Heart left ventricle (tissue), 16 donors: ENCODE measurements at regions not wholly inside any gene's neighbourhood (a gene's known extent, or its start where the extent isn't known, plus 50 kb on each side); places are given as distances from the start of the nearest gene placed in this dataset.
A peak's percentile ranks its signal among the peaks of the same experiment; 100 is the strongest.

Source experiments
- ATAC-seq, 4 donors: fragments of 200-7000 bp; cut with Tn5 transposase; one replicate each; pipeline ENCODE4 v1.9.1; 2020 to 2022; ENCODE audit warnings: moderate library complexity in 4 of 4, mild to moderate bottlenecking in 3 of 4, moderate number of reproducible peaks in 1 of 4
- DNase-seq, 5 donors: peaks; one replicate each; pipeline ENCODE4 v3.0.0-alpha.2; 2020
- H3K27ac ChIP-seq, 12 donors: fragments of 200-600 bp; sonication (generic) in 4 of 12; one replicate each; pipeline versions ENCODE4 v1.5.0 to v1.8.0; 2016 to 2022; ENCODE audit warnings: mild to moderate bottlenecking in 2 of 12
- H3K27me3 ChIP-seq, 9 donors: fragments of 200-600 bp; sonication (generic) in 2 of 9; one replicate each; pipeline versions ENCODE4 v1.5.1 to v1.8.0; 2016 to 2022; ENCODE audit warnings: mild to moderate bottlenecking in 3 of 9
- H3K36me3 ChIP-seq, 9 donors: fragments of 200-600 bp; sonication (generic) in 2 of 9; one replicate each; pipeline versions ENCODE4 v1.5.0 to v1.8.0; 2018 to 2022; ENCODE audit warnings: mild to moderate bottlenecking in 2 of 9
- H3K4me1 ChIP-seq, 12 donors: fragments of 200-600 bp; sonication (generic) in 4 of 12; one replicate each; pipeline versions ENCODE4 v1.5.0 to v1.8.0; 2016 to 2022; ENCODE audit warnings: mild to moderate bottlenecking in 3 of 12
- H3K4me3 ChIP-seq, 12 donors: fragments of 200-600 bp; sonication (generic) in 4 of 12; one replicate each; pipeline versions ENCODE4 v1.5.0 to v1.8.0; 2017 to 2022; ENCODE audit warnings: mild to moderate bottlenecking in 9 of 12, moderate library complexity in 4 of 12
- H3K9me3 ChIP-seq, 12 donors: fragments of 200-600 bp; sonication (generic) in 4 of 12; one replicate each; pipeline versions ENCODE4 v1.5.0 to v1.8.0; 2016 to 2022; ENCODE audit warnings: mild to moderate bottlenecking in 1 of 12
- POLR2A ChIP-seq, 2 donors: fragments of 450-650 bp; IDR thresholded peaks; one replicate each; pipeline ENCODE4 v1.6.1; 2017; ENCODE audit warnings: antibody characterized with exemption in 2 of 2, mild to moderate bottlenecking in 2 of 2, moderate library complexity in 2 of 2
- WGBS, 4 donors: extraction: QIAGEN DNeasy Blood & Tissue Kit in 2 of 4; methylation state at CpG; one replicate each; pipeline versions ENCODE4 v1.1.5 to v1.1.7; 2013 to 2018; 5-methylcytosine and 5-hydroxymethylcytosine counted together
- intact Hi-C, 10 donors: fragments of 100-400 bp; cut with DNase I; formaldehyde crosslinking; loops; one replicate each; pipeline versions ENCODE4 v1.11.1 to v1.14.2; 2022
- TF ChIP-seq, protein P1 (sequence below), 12 donors: fragments of 200-600 bp; sonication (generic) in 4 of 12; IDR thresholded peaks; one replicate each; pipeline versions ENCODE4 v1.5.0 to v1.8.0; 2018 to 2022; ENCODE audit warnings: antibody characterized with exemption in 12 of 12, mild to moderate bottlenecking in 5 of 12
- donor health status: ischemic (EF 13 %, LVEDD 7.1; RV severe dilation, severe dysfunction).
- donor health status: healthy with polysubstance abuse.
- donor health status: DM: no; HTN: yes; CAD: no.
- donor health status: DM: no; HTN: no; CAD: no.
- donor health status: ischemic (EF 25% LVEDD 6.9; RV normal size, moderate dysfunction).
- donor health status: ischemic (EF 25% LVEDD 5.7; RV mildly dilated, moderate dysfunction).
- donor health status: healthy.
- donor health status: DM: yes; HTN: yes; CAD: no.
- donor health status: ischemic (EF 35%, LVEDD 5.7; RV mildly dilated, moderate dysfunction).
- donor health status: nonischemic (EF 11% LVEDD 7.7; RV severe dilation, severe dysfunction).
- donor health status: DM: yes; HTN: yes; CAD: no.
- donor health status: PGD.
- donor health status: ischemic (EF 29% LVEDD 5.4; RV normal size, mild dysfunction).
- donor health status: nonischemic (EF 23%, LVEDD 6.1; RV moderate dilation, normal function).

- no peaks in the 10 kb centered on the region for H3K4me1 ChIP-seq
- H3K27me3 ChIP-seq: no peaks in the 10 kb centered on the region
- no peak for DNase-seq
- intact Hi-C loops: no loop called here
- no peak for ATAC-seq
- no peaks in the 10 kb centered on the region for H3K36me3 ChIP-seq
- WGBS, 4 donors: 24 to 40% (median 30%) methylated on average over 2 of the region's 2 CpGs
- TF ChIP-seq POLR2A (IDR thresholded peaks at IDR 0.05): no peak
- TF ChIP-seq, protein P1, sequence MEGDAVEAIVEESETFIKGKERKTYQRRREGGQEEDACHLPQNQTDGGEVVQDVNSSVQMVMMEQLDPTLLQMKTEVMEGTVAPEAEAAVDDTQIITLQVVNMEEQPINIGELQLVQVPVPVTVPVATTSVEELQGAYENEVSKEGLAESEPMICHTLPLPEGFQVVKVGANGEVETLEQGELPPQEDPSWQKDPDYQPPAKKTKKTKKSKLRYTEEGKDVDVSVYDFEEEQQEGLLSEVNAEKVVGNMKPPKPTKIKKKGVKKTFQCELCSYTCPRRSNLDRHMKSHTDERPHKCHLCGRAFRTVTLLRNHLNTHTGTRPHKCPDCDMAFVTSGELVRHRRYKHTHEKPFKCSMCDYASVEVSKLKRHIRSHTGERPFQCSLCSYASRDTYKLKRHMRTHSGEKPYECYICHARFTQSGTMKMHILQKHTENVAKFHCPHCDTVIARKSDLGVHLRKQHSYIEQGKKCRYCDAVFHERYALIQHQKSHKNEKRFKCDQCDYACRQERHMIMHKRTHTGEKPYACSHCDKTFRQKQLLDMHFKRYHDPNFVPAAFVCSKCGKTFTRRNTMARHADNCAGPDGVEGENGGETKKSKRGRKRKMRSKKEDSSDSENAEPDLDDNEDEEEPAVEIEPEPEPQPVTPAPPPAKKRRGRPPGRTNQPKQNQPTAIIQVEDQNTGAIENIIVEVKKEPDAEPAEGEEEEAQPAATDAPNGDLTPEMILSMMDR (IDR thresholded peaks at IDR 0.05): no peak
- H3K4me3 ChIP-seq: no peak overlapping the region
- no peak overlapping the region for H3K27ac ChIP-seq
- no peaks in the 10 kb centered on the region for H3K9me3 ChIP-seq
Observed at GRCh38 chr13:86881390-86881789, 789.8 kb upstream of the SLITRK5 start.

DNA sequence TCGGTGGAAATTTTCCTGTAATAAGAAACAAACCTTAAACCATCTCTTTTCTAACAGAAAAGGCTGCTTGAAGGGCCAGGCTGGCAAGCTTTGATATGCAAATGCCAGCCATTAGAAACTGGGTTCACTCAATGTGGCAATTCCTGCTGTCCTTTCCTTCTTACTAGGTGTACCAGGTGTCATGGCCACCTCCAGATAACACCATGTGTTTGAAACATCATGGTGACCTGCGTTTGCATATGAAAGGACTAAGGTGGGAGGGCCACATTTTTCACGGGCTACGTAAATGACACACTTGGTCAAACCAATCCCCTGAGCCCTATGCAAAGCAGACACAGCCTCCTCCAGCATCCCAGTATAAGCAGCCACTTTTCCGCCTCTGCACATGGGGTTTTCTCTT is 789.1 kb upstream of the SLITRK5 start:
- Histone ChIP-seq H3K4me1 (no peaks in the 10 kb centered on the region), H3K27ac (no peak overlapping the region), H3K36me3 (no peaks in the 10 kb centered on the region), H3K4me3 (no peak overlapping the region), H3K27me3 (no peaks in the 10 kb centered on the region), H3K9me3 (no peaks in the 10 kb centered on the region)
- intact Hi-C loops: no loop called here
- DNase-seq: no peak
- ATAC-seq: no peak
- TF ChIP-seq POLR2A (IDR thresholded peaks at IDR 0.05): no peak
- TF ChIP-seq, protein P1 (IDR thresholded peaks at IDR 0.05): no peak
- 61 to 82% (median 79%) methylated on average over 5 of the region's 5 CpGs for WGBS, 4 donors

- no peaks in the 10 kb centered on the region for H3K4me1 ChIP-seq
- DNase-seq: peak in 1 of 5 donors; percentile 33
- no peak overlapping the region for H3K4me3 ChIP-seq
- TF ChIP-seq POLR2A (IDR thresholded peaks at IDR 0.05): no peak
- TF ChIP-seq, protein P1 (IDR thresholded peaks at IDR 0.05): no peak
- no peak overlapping the region for H3K27ac ChIP-seq
- H3K27me3 ChIP-seq: no peaks in the 10 kb centered on the region
- 42 to 63% (median 43%) methylated on average over 3 of the region's 3 CpGs for WGBS, 4 donors
- peak in 3 of 4 donors; percentile 61 to 90 (median 64) for ATAC-seq
- intact Hi-C loops: no loop called here
- no peaks in the 10 kb centered on the region for H3K9me3 ChIP-seq
- no peaks in the 10 kb centered on the region for H3K36me3 ChIP-seq
Observed at GRCh38 chr13:86882835-86883234, 788.3 kb upstream of the SLITRK5 start.

GRCh38 chr13:86892330-86892729 is 778.8 kb upstream of the SLITRK5 start:
- Histone ChIP-seq H3K4me1 (no peaks in the 10 kb centered on the region), H3K36me3 (no peaks in the 10 kb centered on the region), H3K27ac (no peak overlapping the region), H3K9me3 (peaks cover 0 to 8% (median 0%) of the 10 kb centered on the region in 12 donors), H3K4me3 (no peak overlapping the region), H3K27me3 (no peaks in the 10 kb centered on the region)
- intact Hi-C loops: no loop called here
- WGBS, 4 donors: 73 to 79% (median 75%) methylated on average over 3 of the region's 3 CpGs
- no peak for DNase-seq
- TF ChIP-seq, protein P1 (IDR thresholded peaks at IDR 0.05): no peak
- TF ChIP-seq POLR2A (IDR thresholded peaks at IDR 0.05): no peak
- ATAC-seq: no peak
